B cell (primary cell): ENCODE measurements at regions not wholly inside any gene's neighbourhood (a gene's known extent, or its start where the extent isn't known, plus 50 kb on each side); places are given as distances from the start of the nearest gene placed in this dataset.
"Not testable (repeated sequence)": the region's sequence is repeated elsewhere in the genome, so short reads cannot be mapped to it uniquely, and the experiment has no call there.

Experiments
- ATAC-seq: fragments of 200-7000 bp; cut with Tn5 transposase; one replicate; pipeline ENCODE4 v1.10.0; 2021; ENCODE audit warnings: low read depth, mild to moderate bottlenecking, moderate number of reproducible peaks, moderate library complexity
- CTCF ChIA-PET: fragments of 350-600 bp; sonication (Branson Sonifier 250); formaldehyde crosslinking; loops from one replicate; lab custom pipeline; 2021; ENCODE audit warnings: antibody characterized with exemption, inconsistent platforms; lab: Charles Lee
- POLR2A ChIA-PET: fragments of 350-600 bp; sonication (Branson Sonifier 250); formaldehyde crosslinking; loops from one replicate; lab custom pipeline; 2021; ENCODE audit warnings: antibody characterized with exemption; lab: Charles Lee
- DNase-seq: peaks from one replicate; pipeline ENCODE4 v3.0.0; 2013
- H2AFZ ChIP-seq: 2 replicates; pipeline ENCODE4 v1.6.1; 2012; ENCODE audit warnings: mild to moderate bottlenecking, low read depth, low read length; ENCODE audit not compliant: insufficient read depth, poor library complexity, severe bottlenecking
- H3K27ac ChIP-seq, 2 donors: 1 replicate in 1 of 2; 2 replicates in 1 of 2; pipeline ENCODE4 v1.5.1; 2012 to 2013; ENCODE audit warnings: low read length in 2 of 2, mild to moderate bottlenecking in 2 of 2, moderate library complexity in 1 of 2
- H3K27me3 ChIP-seq, 4 experiments: fragments of 200-600 bp in 1 of 4; sonication (generic) in 1 of 4; replicated peaks in 1 of 4; 1 replicate in 2 of 4; 2 replicates in 2 of 4; pipeline versions ENCODE4 v1.6.1 to v1.7.0; 2013 to 2016; ENCODE audit warnings: low read length in 3 of 4, mild to moderate bottlenecking in 2 of 4, mixed read lengths in 1 of 4, moderate library complexity in 1 of 4; ENCODE audit not compliant: insufficient read depth in 4 of 4, control insufficient read depth in 3 of 4; ENCODE audit errors: control extremely low read depth in 1 of 4
- H3K36me3 ChIP-seq, 2 experiments: replicated peaks in 1 of 2; 1 replicate in 1 of 2; 2 replicates in 1 of 2; pipeline versions ENCODE4 v1.6.1 to v1.7.1; 2013; ENCODE audit warnings: low read length in 1 of 2; ENCODE audit not compliant: insufficient read depth in 2 of 2, control insufficient read depth in 1 of 2; ENCODE audit errors: control extremely low read depth in 1 of 2, extremely low read depth in 1 of 2
- H3K4me1 ChIP-seq, 2 donors: fragments of 200-600 bp in 1 of 2; sonication (generic) in 1 of 2; 1 replicate in 1 of 2; 2 replicates in 1 of 2; pipeline versions ENCODE4 v1.5.1 to v1.6.1; 2013 to 2017; ENCODE audit warnings: low read length in 2 of 2; ENCODE audit not compliant: control insufficient read depth in 2 of 2, insufficient read depth in 2 of 2
- H3K4me2 ChIP-seq: replicated peaks from 2 replicates; pipeline ENCODE3; 2012; ENCODE audit warnings: mild to moderate bottlenecking, low read depth, low read length; ENCODE audit not compliant: poor library complexity, severe bottlenecking
- H3K4me3 ChIP-seq, 5 experiments: fragments of 200-600 bp in 1 of 5; sonication (generic) in 1 of 5; 1 replicate in 3 of 5; 2 replicates in 2 of 5; pipeline versions ENCODE4 v1.5.1 to v1.7.0; 2011 to 2016; ENCODE audit warnings: low read length in 4 of 5, mild to moderate bottlenecking in 4 of 5, low read depth in 2 of 5, control low read depth in 1 of 5, moderate library complexity in 1 of 5; ENCODE audit not compliant: insufficient read depth in 1 of 5; ENCODE audit errors: control extremely low read depth in 1 of 5, extremely low read depth in 1 of 5
- H3K79me2 ChIP-seq: fragments of 200-600 bp; sonication (generic); one replicate; pipeline ENCODE4 v1.6.0; 2016; ENCODE audit warnings: low read length; ENCODE audit not compliant: control insufficient read depth, insufficient read depth
- H3K9ac ChIP-seq: fragments of 200-600 bp; sonication (generic); 2 replicates; pipeline ENCODE4 v1.6.1; 2017; ENCODE audit warnings: mild to moderate bottlenecking, low read length, moderate library complexity
- H3K9me3 ChIP-seq, 3 donors: one replicate each; pipeline versions ENCODE4 v1.6.1 to v1.7.1; 2013; ENCODE audit warnings: low read length in 2 of 3; ENCODE audit not compliant: control insufficient read depth in 2 of 3, insufficient read depth in 1 of 3; ENCODE audit errors: control extremely low read depth in 1 of 3
- H4K20me1 ChIP-seq: 2 replicates; pipeline ENCODE4 v1.6.0; 2012; ENCODE audit warnings: mild to moderate bottlenecking, low read length; ENCODE audit not compliant: insufficient read depth, control insufficient read depth, poor library complexity, severe bottlenecking
- H3K27ac Mint-ChIP-seq: one replicate; pipeline ENCODE4 v1.8.0; 2021; ENCODE audit warnings: mixed read lengths
- H3K27me3 Mint-ChIP-seq: one replicate; pipeline ENCODE4 v1.8.0; 2021; ENCODE audit warnings: mixed read lengths
- H3K4me1 Mint-ChIP-seq: one replicate; pipeline ENCODE4 v1.8.0; 2021; ENCODE audit warnings: mixed read lengths
- H3K4me3 Mint-ChIP-seq: one replicate; pipeline ENCODE4 v1.8.0; 2021; ENCODE audit warnings: mixed read lengths
- H3K9me3 Mint-ChIP-seq: one replicate; pipeline ENCODE4 v1.8.0; 2022; ENCODE audit warnings: mixed read lengths; ENCODE audit not compliant: insufficient read depth
- CTCF ChIP-seq: fragments of 200-600 bp; IDR thresholded peaks from one replicate; pipeline ENCODE4 v1.8.0; 2022; ENCODE audit warnings: antibody characterized with exemption, mild to moderate bottlenecking
- EZH2 ChIP-seq: IDR thresholded peaks from 2 replicates; pipeline ENCODE4 v1.6.1; 2012; ENCODE audit warnings: borderline replicate concordance, low read depth, mild to moderate bottlenecking, moderate library complexity, low read length; ENCODE audit not compliant: insufficient read depth, poor library complexity, severe bottlenecking
- WGBS: methylation state at CpG from one replicate; pipeline ENCODE4 v1.1.5; 2013; ENCODE audit warnings: missing lambda C conversion rate; ENCODE audit not compliant: insufficient coverage; 5-methylcytosine and 5-hydroxymethylcytosine counted together
- intact Hi-C: fragments of 100-400 bp; cut with micrococcal nuclease; formaldehyde crosslinking; loops from one replicate; pipeline ENCODE4 v1.10.0; 2022

DNA sequence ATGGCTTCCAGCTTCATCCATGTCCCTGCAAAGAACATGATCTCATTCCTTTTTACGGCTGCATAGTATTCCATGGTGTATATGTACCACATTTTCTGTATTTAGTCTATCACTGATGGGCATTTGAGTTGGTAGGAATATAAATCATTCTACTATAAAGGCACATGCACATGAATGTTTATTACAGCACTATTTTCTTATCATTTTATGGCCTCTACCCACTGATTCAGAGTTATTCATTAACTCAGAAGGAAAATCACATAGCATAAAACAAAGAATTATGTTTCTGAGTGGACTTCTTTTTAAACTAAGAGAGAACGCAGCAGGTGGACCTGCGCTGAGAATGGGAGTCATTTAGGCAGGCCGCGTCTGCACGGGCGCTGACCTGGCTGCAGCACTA lies 619.6 kb downstream of the FBXO15 start:
- ChIA-PET POLR2A (no interaction called here), CTCF (no interaction called here)
- Histone ChIP-seq H3K36me3 (no peaks in the 10 kb centered on the region), H3K4me3 (no peak overlapping the region), H2AFZ (no peak overlapping the region), H4K20me1 (no peaks in the 10 kb centered on the region), H3K4me2 (no peak overlapping the region), H3K27me3 (no peaks in the 10 kb centered on the region), H3K4me1 (no peaks in the 10 kb centered on the region), H3K27ac (no peak overlapping the region), H3K79me2 (no peaks in the 10 kb centered on the region), H3K9me3 (peaks cover 0 to 6% (median 0%) of the 10 kb centered on the region in 3 donors), H3K9ac (no peak overlapping the region)
- TF ChIP-seq CTCF, result no peak
- H3K4me3 Mint-ChIP-seq, result no peak overlapping the region
- no peak overlapping the region for H3K27ac Mint-ChIP-seq
- 99% methylated on average over 6 of the region's 7 CpGs for WGBS
- ATAC-seq, result no peak
- no peak for DNase-seq
- no peaks in the 10 kb centered on the region for H3K4me1 Mint-ChIP-seq
- no peaks in the 10 kb centered on the region for H3K27me3 Mint-ChIP-seq
- intact Hi-C loops, result no loop called here
- H3K9me3 Mint-ChIP-seq, result no peaks in the 10 kb centered on the region

GRCh38 chr18:73520229-73520628 lies 627.4 kb downstream of the FBXO15 start:
- no peak for TF ChIP-seq EZH2
- no peak for TF ChIP-seq CTCF
- 97% methylated on average over 4 of the region's 5 CpGs for WGBS
- Mint-ChIP-seq H3K4me1 (no peaks in the 10 kb centered on the region), H3K27me3 (no peaks in the 10 kb centered on the region), H3K9me3 (no peaks in the 10 kb centered on the region), H3K4me3 (no peak overlapping the region), H3K27ac (no peak overlapping the region)
- POLR2A ChIA-PET, result no interaction called here
- CTCF ChIA-PET, result no interaction called here
- H3K27me3 ChIP-seq, result no peaks in the 10 kb centered on the region
- peaks cover 0 to 4% (median 0%) of the 10 kb centered on the region in 3 donors for H3K9me3 ChIP-seq
- no peaks in the 10 kb centered on the region for H4K20me1 ChIP-seq
- no peak for DNase-seq
- no peaks in the 10 kb centered on the region for H3K36me3 ChIP-seq
- no peak for ATAC-seq
- no peak overlapping the region for H3K9ac ChIP-seq
- H3K79me2 ChIP-seq, result no peaks in the 10 kb centered on the region
- H3K27ac ChIP-seq, result no peak overlapping the region
- H2AFZ ChIP-seq, result no peak overlapping the region
- no peaks in the 10 kb centered on the region for H3K4me1 ChIP-seq
- intact Hi-C loops, result no loop called here
- no peak overlapping the region for H3K4me3 ChIP-seq
- no peak overlapping the region for H3K4me2 ChIP-seq

DNA sequence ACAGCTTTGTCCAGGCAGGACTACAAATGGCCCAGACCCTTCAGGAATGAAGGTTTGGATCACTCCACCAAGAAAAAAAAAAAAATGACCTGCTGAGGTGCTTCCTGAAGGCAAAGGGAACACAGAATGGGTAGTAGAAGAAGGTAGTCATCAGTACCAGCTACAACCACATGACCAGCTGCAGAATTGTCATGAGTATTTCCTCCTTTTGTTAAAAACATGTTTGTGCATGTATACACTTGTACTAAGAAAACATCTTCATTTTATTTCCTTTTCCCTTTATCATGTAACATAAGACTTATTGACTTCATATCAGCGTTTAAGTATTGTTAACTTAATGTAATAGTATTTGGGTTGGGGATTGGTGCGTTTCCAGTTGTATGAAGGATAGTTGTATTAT lies 631.6 kb downstream of the FBXO15 start:
- H3K36me3 ChIP-seq, ATAC-seq, H3K27me3 ChIP-seq, H3K9ac ChIP-seq, H2AFZ ChIP-seq, H3K4me1 ChIP-seq, H3K4me3 ChIP-seq, H3K9me3 ChIP-seq, H3K79me2 ChIP-seq, H3K4me1 Mint-ChIP-seq, H3K27me3 Mint-ChIP-seq, H4K20me1 ChIP-seq, H3K4me3 Mint-ChIP-seq, H3K27ac Mint-ChIP-seq, H3K27ac ChIP-seq, CTCF ChIA-PET, H3K4me2 ChIP-seq, DNase-seq, intact Hi-C loops, H3K9me3 Mint-ChIP-seq, POLR2A ChIA-PET: not testable (repeated sequence)
- WGBS, result 100% methylated on average over 1 of the region's 2 CpGs
